ENCODE measurements at regions not wholly inside any gene's neighbourhood (a gene's known extent, or its start where the extent isn't known, plus 50 kb on each side); places are given as distances from the start of the nearest gene placed in this dataset.

- H3K4ac ChIP-seq (replicated peaks; ENCODE audit: insufficient read length, low read depth, low read length): no peak overlapping the region
- TF ChIP-seq RFX5 (IDR thresholded peaks at IDR 0.05; ENCODE audit: borderline replicate concordance, low read depth, low read length) (no peak), KDM1A (IDR thresholded peaks at IDR 0.05; ENCODE audit: borderline replicate concordance, low read length) (no peak), RBBP5 (IDR thresholded peaks at IDR 0.05; ENCODE audit: borderline replicate concordance, low read depth, low read length) (no peak), KDM5A (IDR thresholded peaks at IDR 0.05; ENCODE audit: low read length) (no peak), USF2 (IDR thresholded peaks at IDR 0.05; ENCODE audit: low read length) (no peak), SIN3A (conservative IDR thresholded peaks at IDR 0.05 in 1 of 2, IDR thresholded peaks at IDR 0.05 in 1 of 2; ENCODE audit: low read depth in 1 of 2, low read length in 2 of 2) (no peak), CREB1 (IDR thresholded peaks at IDR 0.05) (no peak), MAFK (IDR thresholded peaks at IDR 0.05; ENCODE audit: low read depth, low read length) (no peak), E2F6 (IDR thresholded peaks at IDR 0.05) (no peak), TCF12 (IDR thresholded peaks at IDR 0.05; ENCODE audit: low read depth, low read length) (no peak)
- TF ChIP-seq, protein P1, sequence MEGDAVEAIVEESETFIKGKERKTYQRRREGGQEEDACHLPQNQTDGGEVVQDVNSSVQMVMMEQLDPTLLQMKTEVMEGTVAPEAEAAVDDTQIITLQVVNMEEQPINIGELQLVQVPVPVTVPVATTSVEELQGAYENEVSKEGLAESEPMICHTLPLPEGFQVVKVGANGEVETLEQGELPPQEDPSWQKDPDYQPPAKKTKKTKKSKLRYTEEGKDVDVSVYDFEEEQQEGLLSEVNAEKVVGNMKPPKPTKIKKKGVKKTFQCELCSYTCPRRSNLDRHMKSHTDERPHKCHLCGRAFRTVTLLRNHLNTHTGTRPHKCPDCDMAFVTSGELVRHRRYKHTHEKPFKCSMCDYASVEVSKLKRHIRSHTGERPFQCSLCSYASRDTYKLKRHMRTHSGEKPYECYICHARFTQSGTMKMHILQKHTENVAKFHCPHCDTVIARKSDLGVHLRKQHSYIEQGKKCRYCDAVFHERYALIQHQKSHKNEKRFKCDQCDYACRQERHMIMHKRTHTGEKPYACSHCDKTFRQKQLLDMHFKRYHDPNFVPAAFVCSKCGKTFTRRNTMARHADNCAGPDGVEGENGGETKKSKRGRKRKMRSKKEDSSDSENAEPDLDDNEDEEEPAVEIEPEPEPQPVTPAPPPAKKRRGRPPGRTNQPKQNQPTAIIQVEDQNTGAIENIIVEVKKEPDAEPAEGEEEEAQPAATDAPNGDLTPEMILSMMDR (IDR thresholded peaks at IDR 0.05; ENCODE audit: control extremely low read depth in 1 of 3, insufficient read depth in 1 of 3, low read depth in 1 of 3, low read length in 3 of 3): no peak
Measured at GRCh38 chr5:29170599-29170998, 2022.9 kb upstream of the CDH6 start.

More at GRCh38 chr5:29170599-29170998, 2022.9 kb upstream of the CDH6 start:
- H3K9me3 ChIP-seq (ENCODE audit: insufficient read depth in 2 of 2, low read depth in 1 of 2, low read length in 1 of 2): no peaks in the 10 kb centered on the region
- no peaks in the 10 kb centered on the region for H3K36me3 ChIP-seq (ENCODE audit: control insufficient read depth in 2 of 4, insufficient read depth in 4 of 4, low read length in 3 of 4)
- no peak overlapping the region for H2BK12ac ChIP-seq (ENCODE audit: low read depth, low read length)
- no peaks in the 10 kb centered on the region for H3K27me3 ChIP-seq (replicated peaks in 1 of 4; ENCODE audit: control insufficient read depth in 3 of 4, extremely low read depth in 1 of 4, insufficient read depth in 3 of 4, low read length in 3 of 4)
- ChIA-PET POLR2A (ENCODE audit: partially characterized antibody) (no interaction called here), CTCF (ENCODE audit: partially characterized antibody) (no interaction called here)
- no peak overlapping the region for H4K91ac ChIP-seq (replicated peaks; ENCODE audit: insufficient read length, low read length)
- no peak overlapping the region for H3K27ac ChIP-seq (ENCODE audit: low read depth, low read length)
- H3K14ac ChIP-seq (ENCODE audit: insufficient read length): no peak overlapping the region
- H2AFZ ChIP-seq (ENCODE audit: low read length): no peak overlapping the region
- no peak overlapping the region for H3K4me3 ChIP-seq (ENCODE audit: extremely low read depth in 1 of 4, insufficient read depth in 2 of 4, low read depth in 3 of 4, low read length in 4 of 4)
- H3K79me2 ChIP-seq (ENCODE audit: control insufficient read depth in 1 of 2, insufficient read depth in 2 of 2, low read length in 2 of 2): no peaks in the 10 kb centered on the region
- no peak overlapping the region for H3K4me2 ChIP-seq (ENCODE audit: insufficient read depth in 1 of 2, low read depth in 2 of 2, low read length in 2 of 2)
- no peak overlapping the region for H3K56ac ChIP-seq (replicated peaks; ENCODE audit: insufficient read length, low read depth, low read length)
- H3K79me1 ChIP-seq (ENCODE audit: low read depth, low read length): no peaks in the 10 kb centered on the region
- H2BK120ac ChIP-seq (replicated peaks; ENCODE audit: low read depth, low read length): no peak overlapping the region
- H2AK5ac ChIP-seq (ENCODE audit: low read depth, low read length): no peak overlapping the region
- peaks cover 0 to 3% (median 0%) of the 10 kb centered on the region in 4 experiments; a peak in 1 of 7 replicates for H3K4me1 ChIP-seq (replicated peaks in 1 of 4; ENCODE audit: control insufficient read depth in 3 of 4, insufficient read depth in 4 of 4, low read length in 3 of 4)
- H2BK15ac ChIP-seq (ENCODE audit: low read length): no peak overlapping the region
- no peak overlapping the region for H2BK5ac ChIP-seq (ENCODE audit: low read depth, low read length)
- H3K23me2 ChIP-seq (ENCODE audit: low read depth, low read length): no peaks in the 10 kb centered on the region
- DNase-seq (ENCODE audit: low read depth in 1 of 2, low spot score in 2 of 2): no peak
- no peak overlapping the region for H3K18ac ChIP-seq (ENCODE audit: extremely low read depth, low read length)
- no peak for FAIRE-seq
- no peak overlapping the region for H4K5ac ChIP-seq (ENCODE audit: insufficient read length, low read depth, low read length)
- WGBS, 2 experiments (ENCODE audit: extremely low coverage in 1 of 2, insufficient coverage in 1 of 2, insufficient read length in 1 of 2, insufficient replicate concordance in 2 of 2, low coverage in 1 of 2, low lambda C conversion rate in 2 of 2, missing lambda C conversion rate in 1 of 2): 88% methylated on average over 1 of the region's 1 CpG; no CpG with 5 or more reads in 1 of the 2 experiments
- no peaks in the 10 kb centered on the region for H4K20me1 ChIP-seq (replicated peaks in 1 of 2; ENCODE audit: control insufficient read depth in 1 of 2, insufficient read depth in 2 of 2, low read length in 2 of 2)
- no peak overlapping the region for H4K8ac ChIP-seq (ENCODE audit: extremely low read depth, insufficient read depth, low read length)
- no peak overlapping the region for H2BK20ac ChIP-seq (ENCODE audit: low read length)
- no peak overlapping the region for H3K9ac ChIP-seq (replicated peaks in 1 of 4; ENCODE audit: extremely low read depth in 1 of 4, low read depth in 3 of 4, low read length in 3 of 4)
- H3K23ac ChIP-seq (ENCODE audit: insufficient read length): no peak overlapping the region

All from H1 (cell line).